ENCODE measurements at regions not wholly inside any gene's neighbourhood (a gene's known extent, or its start where the extent isn't known, plus 50 kb on each side); places are given as distances from the start of the nearest gene placed in this dataset.
"Not testable (repeated sequence)": the region's sequence is repeated elsewhere in the genome, so short reads cannot be mapped to it uniquely, and the experiment has no call there.

DNA sequence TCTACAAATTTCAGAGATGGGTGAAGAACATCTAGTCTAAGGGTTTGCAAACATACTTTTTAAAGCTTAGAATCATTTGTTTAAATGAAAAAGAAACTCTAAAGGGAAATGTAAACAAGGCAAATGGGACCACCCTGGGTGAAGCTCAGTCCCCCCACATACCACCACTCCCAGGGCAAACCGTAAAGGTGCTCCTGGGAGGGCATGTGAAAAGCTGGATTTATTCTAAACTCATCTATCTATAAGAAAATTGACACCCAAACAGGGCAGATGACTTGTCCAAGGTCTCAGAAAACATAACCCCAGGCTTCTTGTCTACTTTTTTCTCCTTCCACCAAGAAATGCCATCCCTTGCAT is 223.3 kb upstream of the PRKCQ start:
- no peak for DNase-seq (ENCODE audit: low read depth)

DNA sequence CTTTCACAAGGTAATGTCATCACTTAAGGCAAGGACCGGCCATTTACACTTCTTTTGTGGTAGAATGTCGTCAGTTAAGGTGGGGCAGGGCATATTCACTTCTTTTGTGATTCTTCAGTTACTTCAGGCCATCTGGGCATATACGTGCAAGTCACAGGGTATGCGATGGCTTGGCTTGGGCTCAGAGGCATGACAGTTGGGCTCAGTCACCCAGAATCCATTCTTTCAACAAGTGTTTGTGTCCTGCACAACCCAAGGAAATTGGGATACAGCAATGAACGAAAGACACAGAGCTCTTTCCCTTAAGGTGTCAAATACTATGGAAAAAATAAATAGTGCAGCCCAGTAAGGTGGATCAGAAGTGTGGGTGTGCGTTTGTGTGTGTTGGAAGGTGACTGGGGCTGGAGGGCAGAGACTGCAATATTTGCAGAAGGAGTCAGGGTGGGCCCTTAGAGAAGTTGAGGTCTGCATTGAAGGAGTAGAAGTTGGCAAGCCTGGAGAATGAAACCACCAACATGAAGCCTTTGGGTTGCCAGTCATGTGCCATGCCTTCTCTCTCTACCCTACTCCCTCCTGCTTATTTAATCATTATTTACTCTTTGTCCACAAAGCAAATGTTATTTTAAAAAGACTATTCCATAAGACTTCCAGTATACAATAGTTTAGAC is 222.8 kb upstream of the PRKCQ start:
- DNase-seq (ENCODE audit: low read depth) = no peak

DNA sequence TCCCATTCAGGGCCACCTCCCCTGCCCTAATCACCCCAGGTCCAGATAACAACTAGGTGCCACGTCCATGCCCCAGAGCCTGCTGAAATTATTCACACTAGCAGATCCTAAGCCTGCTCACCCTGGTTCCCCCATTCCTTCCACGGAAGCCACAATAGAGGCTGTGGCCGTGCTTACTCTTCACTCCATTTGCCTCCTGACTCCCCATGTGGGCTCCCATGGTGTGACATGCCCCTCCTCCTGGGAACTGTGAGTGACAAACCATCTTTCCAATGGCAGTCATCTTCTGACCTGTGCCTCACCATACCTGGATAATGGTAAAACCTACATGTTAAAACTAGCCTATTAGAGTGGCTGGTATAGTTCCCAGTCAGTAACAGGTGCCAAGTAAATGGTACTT is 216.2 kb upstream of the PRKCQ start:
- no peak for DNase-seq (ENCODE audit: low read depth)

DNA sequence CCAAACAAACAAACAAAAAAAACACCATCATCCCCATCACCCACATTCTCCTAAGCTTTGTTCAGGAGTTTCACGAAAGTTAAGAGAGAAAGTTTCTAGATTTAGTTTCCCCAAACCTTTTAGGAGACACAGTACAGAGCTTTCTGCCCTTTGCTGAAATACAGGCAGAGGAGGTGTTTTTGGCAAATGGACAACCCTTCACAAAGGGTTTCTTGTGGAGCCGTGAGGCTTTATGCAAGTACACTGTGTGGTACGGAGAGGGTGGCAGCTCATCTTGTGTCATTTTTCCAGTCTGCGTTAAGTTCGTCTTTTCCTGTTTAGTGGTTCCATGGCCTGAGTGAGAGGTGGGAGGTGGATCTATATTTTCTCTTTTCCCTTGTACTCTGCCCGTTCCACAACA is 215.5 kb upstream of the PRKCQ start:
- DNase-seq (ENCODE audit: low read depth) = no peak

DNA sequence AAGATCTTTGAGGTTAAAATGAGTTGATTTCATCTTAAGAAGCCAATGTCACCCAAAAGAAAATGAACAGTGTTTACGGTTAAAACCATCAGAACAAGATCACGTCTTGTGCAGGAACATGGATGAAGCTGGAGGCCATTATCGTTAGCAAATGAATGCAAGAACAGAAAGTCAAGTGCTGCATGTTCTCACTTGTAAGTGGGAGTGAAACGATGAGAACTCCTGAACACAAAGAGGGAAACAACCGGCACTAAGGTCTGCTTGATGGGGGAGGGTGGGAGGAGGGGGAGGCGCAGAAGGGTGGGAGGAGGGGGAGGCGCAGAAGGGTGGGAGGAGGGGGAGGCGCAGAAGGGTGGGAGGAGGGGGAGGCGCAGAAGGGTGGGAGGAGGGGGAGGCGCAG is 214.8 kb upstream of the PRKCQ start:
- not testable (repeated sequence) for DNase-seq (ENCODE audit: low read depth)

DNA sequence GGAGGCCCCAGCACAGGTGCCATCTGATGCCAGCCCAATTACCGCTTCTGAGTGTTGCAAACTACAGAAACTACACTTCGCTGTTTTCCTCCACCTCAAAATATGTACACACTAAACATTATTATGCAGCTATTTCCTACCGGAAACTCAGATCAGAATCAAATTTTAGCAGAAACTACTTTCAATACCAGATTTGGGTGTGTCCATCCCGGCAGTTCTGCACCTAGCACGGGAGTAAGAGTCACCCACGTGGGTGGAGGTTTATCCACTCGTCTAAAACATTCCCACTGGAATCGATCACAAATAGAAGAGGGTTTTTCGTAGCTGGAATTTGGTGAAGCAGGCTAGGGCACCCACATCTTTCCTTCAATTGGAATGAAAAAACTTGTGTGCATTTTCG is 214.4 kb upstream of the PRKCQ start:
- no peak for DNase-seq (ENCODE audit: low read depth)

DNA sequence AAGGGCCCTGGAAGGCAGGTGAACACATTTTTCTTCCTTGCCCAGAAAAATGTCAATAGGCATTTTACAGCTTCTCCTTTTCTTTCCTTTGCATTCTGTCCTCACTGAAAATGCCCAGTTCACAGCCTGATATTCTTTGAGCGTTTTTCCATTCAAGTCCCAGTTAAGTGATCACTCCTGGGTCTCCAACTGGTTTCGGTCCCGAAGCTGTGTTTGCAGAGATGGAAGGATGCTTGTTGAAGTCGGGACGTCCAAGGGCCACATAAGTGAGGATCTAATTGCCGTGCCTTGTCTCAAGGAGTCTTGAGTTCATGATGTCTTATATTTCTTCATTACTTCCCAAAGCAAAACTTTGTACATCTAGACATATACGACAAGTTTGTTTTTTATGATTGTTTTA is 208.7 kb upstream of the PRKCQ start:
- no peak for DNase-seq (ENCODE audit: low read depth)

DNA sequence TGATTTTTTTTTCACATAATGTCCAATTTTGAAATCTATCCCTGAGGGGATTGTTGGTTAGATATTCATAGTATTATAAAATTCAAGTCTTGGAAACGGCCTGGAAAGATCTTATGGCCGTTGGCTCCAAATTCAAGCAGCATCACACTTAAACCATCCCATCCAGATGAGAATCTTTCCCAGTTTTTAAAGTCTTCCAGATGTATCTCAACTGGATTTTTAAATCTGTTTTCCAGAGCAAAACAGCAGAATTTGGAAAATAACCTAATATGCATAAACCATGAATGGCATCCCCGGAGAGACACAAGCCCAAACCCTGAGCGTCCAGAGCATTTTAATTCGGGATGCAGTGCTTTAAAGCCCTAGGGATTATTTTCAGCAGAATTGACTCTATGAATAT is 208.2 kb upstream of the PRKCQ start:
- no peak for DNase-seq (ENCODE audit: low read depth)

DNA sequence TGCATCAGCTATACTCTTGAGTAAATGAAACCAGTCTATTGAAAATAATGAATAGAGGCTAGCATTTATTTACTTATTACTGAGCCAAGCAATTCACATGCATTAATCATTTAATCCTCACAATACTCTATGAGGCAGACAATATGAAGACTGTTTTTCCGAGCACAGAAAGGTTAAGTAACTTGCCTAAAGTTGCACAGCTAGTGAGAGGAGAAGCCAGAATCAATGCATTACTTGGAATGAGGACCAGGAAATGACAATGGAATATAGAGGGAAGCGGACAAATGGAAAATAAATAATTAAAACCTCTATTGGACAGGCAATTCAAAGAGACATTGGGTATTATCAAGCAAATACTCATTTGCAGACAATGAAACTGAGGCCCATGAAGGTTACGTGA is 207.6 kb upstream of the PRKCQ start:
- no peak for DNase-seq (ENCODE audit: low read depth)

DNA sequence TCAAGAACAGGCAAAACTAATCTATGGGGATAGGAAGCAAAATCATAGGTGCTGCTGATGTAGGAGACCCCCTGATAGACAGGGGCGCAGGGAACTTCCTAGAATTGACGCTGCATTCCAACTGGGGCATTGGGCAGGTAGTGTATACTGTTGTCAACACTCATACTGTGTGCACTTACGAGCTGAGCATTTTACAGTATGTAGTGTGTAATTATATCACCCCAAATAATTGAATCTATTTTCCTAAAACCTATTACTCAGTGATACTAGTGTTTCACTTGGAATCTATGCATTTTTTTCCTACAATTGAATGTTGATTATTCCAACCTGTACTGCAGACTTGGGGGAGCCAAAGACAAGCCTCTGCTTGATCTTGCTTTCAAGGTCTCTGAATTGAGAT is 207.0 kb upstream of the PRKCQ start:
- no peak for DNase-seq (ENCODE audit: low read depth)

DNA sequence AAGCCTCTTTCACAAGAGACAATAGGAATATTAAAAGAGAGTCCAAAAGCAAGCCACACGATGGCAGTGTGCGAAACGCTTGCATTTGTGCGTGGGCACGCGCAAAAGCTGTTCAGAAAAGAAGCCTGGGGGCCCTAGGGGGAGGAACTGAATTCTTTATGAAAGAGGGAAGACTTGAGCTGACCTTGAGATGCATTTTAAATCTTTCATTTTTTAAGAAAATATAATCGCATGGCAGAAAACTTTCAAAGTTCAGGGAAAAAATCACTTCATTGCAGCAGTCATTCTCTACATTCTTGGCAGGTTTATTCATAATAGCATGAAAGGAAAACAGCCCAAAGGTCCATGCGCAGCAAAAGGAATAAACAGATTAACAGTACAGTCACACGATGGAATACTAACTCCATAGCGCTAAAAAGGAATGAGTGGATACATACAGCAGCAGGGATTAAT is 206.5 kb upstream of the PRKCQ start:
- no peak for DNase-seq (ENCODE audit: low read depth)

DNA sequence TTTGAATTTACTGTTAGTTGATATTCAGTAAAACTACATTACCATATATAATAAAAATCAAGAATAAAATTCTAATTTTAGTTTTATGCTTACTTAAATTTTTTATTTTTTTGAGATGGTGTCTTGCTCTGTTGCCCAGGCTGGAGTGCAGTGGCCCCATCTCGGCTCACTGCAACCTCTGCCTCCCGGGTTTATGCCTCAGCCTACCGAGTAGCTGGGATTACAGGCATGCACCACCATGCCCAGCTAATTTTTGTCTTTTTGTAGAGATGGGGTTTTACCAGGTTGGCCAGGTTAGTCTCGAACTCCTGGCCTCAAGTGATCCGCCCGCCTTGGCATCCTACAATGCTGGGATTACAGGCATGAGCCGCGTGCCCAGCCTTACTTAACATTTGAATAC is 204.4 kb upstream of the PRKCQ start:
- not testable (repeated sequence) for DNase-seq (ENCODE audit: low read depth)

DNA sequence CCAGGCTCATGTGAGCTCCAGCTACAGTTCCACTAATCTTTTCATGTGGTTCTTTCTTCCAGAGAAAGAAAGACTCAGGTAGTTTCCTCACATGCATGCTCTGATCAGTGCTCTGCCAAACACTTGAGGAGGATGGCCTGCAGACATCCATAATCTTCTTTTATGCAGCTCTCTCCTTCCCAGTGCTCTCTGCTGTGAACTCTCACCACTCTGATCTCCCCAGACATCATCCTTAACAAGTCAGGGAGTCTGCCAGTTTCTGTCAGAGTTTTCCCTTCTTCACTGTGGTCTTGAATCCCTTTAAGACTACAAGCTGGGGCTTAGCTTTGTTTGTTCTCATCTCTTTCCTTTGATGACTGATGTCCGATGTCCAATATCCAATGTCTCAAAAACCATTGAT is 203.4 kb upstream of the PRKCQ start:
- no peak for DNase-seq (ENCODE audit: low read depth)

DNA sequence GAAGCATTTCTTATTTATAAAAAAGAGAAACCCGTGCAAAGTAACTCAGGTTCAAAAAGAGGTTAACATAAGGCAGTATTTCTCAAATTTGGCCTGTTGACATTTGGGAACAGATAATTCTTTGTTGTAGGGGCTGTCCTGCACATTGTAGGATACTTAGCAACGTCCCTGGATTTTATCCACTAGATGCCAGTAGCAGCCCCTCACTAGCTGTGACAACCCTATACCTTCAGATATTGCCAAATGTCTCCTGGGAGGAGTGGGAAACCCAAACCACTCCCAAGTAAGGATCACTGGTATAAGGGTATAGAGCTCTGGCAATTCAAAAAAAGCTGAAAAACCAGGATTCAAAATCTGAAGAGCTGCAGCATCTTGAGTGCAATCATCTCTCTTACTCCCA is 202.3 kb upstream of the PRKCQ start:
- DNase-seq (ENCODE audit: low read depth) = no peak

DNA sequence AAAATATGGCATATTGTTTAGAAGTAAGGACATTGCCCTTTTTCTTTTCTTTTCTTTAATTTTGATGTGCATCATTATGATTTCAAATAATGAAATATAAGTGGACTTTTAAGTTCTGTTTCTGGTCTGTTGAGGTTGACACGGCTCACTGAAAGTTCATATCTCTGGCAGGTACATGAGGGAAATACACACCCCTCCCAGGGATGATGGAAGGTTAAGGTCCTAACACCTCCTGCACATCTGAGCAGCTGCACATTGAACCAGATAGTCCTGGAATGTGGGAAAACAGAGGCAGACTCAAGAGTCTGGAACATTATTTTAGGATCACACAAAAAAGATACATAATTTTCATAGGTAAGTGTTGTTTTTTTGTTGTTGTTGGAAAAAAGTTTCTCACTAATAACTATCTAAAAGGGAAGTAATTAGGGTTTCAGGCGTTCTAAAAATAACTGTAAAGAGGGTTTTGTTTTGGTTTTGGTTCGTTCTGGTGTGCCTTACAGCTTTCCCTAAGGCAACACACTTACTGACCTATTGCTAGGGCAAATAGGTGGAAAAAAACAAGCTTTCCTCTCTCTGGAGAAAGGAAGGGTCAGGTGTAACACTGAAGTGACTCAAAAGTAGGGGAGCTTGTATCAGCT is 201.2 kb upstream of the PRKCQ start:
- DNase-seq (ENCODE audit: low read depth) = no peak

DNA sequence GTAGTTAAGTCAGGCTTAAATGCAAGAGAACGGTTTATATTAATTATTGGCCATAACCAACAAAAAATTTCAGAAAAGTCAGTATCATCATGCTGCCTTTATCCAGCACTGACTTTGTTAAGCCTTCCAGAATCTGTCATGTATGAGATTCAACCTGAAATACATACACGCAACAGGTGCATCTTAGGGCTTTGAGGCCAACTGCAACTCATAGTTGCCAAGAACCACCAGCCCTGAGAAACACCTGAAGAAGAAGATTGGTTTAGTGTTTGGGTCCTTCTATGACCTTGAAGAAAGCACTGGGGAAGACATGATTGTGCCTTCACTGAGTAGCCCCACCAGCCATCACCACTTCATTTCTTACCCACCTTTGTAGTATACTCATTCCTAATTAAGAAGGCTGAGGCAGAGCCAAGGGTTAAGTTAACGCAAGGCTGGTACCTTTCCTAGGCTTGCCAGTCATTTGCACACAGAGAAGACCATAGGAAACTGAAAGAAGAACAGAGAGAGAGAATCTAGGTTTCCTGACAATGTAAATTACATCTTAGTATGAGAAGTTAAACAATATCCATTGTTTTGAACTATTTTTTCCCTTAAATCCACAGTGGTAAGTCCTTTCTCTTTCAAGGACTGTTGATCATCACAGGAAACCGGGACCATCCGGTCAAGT is 200.1 kb upstream of the PRKCQ start:
- no peak for DNase-seq (ENCODE audit: low read depth)

DNA sequence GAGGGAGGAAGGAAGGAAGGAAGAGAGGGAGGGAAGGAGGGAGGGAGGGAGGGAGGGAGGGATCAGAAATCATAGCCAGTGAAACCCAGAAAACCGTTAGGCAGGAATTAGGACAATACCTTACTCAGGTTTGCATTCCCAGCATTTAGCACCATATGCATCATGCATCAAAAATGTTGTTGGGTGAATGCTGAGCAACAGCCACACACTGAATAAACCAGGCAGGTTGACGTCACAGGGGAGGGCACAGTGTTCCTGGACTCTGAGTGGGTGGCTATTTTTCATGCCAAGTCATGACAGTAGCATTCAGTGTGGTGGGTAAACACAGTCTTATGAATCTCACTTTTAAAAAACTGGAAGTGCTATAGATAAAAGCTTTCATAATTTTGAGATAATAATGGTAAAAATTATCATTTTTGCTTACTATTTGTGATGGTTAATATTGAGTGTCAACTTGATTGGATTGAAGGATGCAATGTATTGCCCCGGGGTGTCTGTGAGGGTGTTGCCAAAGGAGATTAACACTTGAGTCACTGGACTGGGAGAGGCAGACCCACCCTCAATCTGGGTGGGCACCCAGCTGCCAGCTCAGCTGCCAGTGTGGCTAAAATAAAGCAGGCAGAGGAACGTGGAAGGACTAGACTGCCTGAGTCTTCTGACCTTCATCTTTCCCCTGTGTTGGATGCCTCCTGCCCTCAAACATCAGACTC is 199.1 kb upstream of the PRKCQ start:
- DNase-seq (ENCODE audit: low read depth) = no peak

DNA sequence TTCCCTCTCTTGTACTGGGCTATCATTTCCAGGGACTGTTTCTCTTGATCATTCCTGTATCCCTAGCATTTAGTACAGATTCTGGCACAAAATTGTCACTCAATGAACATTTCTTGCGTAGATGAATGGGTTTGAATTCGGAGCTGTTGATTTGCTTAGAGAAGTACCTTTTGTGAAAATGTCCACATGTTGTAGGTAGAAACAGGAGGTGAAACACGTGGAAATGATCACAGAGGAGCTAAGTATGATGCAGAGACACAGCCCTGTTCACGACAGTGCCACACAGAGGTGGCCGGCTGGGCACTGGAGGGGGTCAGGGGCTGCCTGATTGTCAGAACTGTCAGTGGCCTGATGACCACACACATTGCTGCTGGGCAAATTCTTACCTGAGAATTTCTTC is 196.1 kb upstream of the PRKCQ start:
- no peak for DNase-seq (ENCODE audit: low read depth)

DNA sequence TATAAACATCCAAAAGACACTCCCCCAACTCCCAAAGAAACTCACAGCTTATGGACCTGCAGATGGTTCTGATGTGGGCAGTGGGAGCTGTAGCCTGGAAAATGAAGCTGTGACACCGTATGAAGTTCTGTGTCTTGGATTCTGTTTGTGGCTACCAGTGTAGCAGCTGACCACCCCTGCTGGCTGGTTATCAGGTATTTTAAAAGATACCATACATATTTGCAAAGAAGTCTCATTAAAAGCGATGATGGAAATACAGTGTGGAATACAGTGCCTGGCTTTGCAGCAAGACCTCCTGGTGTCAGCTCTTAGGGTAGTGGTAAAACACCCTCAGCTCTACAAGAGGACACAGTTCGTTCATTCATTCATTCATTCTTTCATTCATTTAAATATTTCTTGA is 194.3 kb upstream of the PRKCQ start:
- no peak for DNase-seq (ENCODE audit: low read depth)

DNA sequence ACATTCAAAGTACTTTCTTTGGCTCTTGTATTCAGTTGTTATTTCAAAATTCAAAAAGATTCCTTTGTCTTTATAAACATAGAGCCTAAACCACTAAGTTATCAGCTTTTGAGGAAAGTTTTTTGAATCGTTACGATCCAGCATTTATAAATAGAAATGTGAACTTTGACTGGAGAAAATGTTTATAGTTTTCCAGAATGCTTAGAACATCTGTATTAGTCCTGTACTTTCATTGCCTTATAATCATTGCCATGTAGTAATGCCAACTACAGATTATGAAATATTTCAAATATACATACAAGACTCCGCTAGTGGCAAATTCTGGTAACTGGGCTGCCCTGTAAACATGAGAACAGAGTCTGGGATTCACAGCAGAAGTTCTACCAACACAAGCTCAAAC is 191.3 kb upstream of the PRKCQ start:
- DNase-seq (ENCODE audit: low read depth) = no peak

DNA sequence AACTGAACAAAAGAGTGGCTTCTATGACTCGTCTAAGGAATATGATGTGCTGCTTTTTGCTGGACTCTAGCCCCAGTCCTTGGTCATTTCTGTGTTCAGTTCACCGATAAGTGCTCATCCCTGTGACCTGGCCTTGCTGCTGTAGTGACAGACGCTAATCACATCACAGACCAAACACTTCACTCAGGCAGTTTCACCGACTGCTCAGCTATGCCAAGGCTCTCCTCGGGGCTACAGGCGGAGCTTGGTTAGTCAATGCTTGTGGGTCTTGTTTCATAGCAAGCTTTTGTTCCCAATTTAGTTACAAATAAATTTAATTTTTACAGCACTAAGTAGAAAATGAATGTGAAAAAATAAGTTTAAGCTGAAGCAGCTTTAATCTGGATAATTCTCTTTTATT is 190.8 kb upstream of the PRKCQ start:
- no peak for DNase-seq (ENCODE audit: low read depth)

DNA sequence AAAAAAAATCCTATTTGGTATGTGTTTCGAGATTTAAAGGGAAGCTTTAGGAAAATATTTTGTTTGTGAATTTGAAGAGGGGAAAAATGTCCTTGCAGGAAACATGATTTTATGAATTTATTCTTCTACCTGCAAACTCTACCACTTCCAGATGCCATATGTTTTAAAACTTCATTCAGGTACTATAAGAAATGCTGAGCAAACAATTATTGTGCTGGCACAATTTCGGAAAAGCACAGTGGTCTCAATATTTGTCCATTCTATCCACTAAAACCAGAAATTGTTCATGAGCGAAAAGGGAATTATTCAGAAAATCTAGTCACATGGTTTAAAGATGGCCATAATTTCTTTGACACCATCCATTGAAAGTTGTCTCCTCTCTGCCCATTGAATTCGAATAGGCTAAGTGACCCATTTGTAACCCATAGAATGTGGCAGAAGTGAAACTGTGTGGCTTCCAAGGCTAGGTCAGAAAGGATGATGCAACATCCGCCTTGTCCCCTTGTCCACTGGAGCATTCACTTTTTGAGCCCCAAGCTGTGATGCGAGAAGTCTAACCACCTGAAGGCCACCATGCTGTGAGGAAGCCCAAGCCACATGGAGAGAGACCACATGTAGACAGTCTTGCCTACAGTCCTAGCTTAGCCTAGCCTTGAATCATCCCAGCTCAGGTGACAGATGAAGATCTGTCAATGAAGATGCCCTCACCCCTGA is 189.8 kb upstream of the PRKCQ start:
- no peak for DNase-seq (ENCODE audit: low read depth)
